Suprapubic skin (tissue), 3 donors: ENCODE measurements at regions not wholly inside any gene's neighbourhood (a gene's known extent, or its start where the extent isn't known, plus 50 kb on each side); places are given as distances from the start of the nearest gene placed in this dataset.

Source experiments
- POLR2AphosphoS5 ChIP-seq, 3 donors: sonication (generic); formaldehyde crosslinking; IDR thresholded peaks; one replicate each; pipeline ENCODE4 v1.6.1; 2017; ENCODE audit warnings: antibody characterized with exemption in 3 of 3
- TF ChIP-seq, protein P1 (sequence below), 2 donors: fragments of 200-600 bp in 1 of 2; fragments of 450-650 bp in 1 of 2; sonication (generic) in 1 of 2; IDR thresholded peaks; one replicate each; pipeline ENCODE4 v1.5.1; 2016 to 2019; ENCODE audit warnings: antibody characterized with exemption in 2 of 2, mild to moderate bottlenecking in 1 of 2, moderate library complexity in 1 of 2

DNA sequence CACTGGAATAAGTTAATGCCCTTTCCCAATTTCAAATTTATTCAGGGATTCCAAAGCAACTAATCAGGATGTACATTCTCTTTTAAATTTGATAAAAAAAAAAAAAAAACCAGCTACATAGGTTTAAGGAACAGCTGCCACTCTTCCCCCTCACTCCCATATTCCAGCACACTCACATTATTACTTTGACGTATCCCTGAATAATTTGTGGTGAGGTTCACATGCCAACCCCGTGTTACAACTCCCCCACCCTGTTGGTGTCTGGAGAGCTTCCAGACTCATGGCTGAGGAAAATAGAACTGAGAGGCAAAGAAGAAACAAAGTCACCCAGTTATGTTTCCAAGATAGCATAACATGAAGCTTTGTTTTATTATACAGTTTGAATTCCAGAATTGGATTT is 300.5 kb upstream of the MME start:
- TF ChIP-seq POLR2AphosphoS5 (IDR thresholded peaks at IDR 0.05), result no peak
- TF ChIP-seq, protein P1, sequence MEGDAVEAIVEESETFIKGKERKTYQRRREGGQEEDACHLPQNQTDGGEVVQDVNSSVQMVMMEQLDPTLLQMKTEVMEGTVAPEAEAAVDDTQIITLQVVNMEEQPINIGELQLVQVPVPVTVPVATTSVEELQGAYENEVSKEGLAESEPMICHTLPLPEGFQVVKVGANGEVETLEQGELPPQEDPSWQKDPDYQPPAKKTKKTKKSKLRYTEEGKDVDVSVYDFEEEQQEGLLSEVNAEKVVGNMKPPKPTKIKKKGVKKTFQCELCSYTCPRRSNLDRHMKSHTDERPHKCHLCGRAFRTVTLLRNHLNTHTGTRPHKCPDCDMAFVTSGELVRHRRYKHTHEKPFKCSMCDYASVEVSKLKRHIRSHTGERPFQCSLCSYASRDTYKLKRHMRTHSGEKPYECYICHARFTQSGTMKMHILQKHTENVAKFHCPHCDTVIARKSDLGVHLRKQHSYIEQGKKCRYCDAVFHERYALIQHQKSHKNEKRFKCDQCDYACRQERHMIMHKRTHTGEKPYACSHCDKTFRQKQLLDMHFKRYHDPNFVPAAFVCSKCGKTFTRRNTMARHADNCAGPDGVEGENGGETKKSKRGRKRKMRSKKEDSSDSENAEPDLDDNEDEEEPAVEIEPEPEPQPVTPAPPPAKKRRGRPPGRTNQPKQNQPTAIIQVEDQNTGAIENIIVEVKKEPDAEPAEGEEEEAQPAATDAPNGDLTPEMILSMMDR (IDR thresholded peaks at IDR 0.05), result no peak
